Kidney glomerular epithelial cell (primary cell): ENCODE measurements at regions not wholly inside any gene's neighbourhood (a gene's known extent, or its start where the extent isn't known, plus 50 kb on each side); places are given as distances from the start of the nearest gene placed in this dataset.

ENCODE experiments used
- DNase-seq: peaks from one replicate; lab custom pipeline; 2025; lab: John Stamatoyannopoulos, UW

GRCh38 chr16:16790597-16790996 lies 411.7 kb downstream of the NPIPA7 start:
- DNase-seq: no peak

GRCh38 chr16:16791051-16791450 lies 412.1 kb downstream of the NPIPA7 start:
- DNase-seq: no peak

- no peak for DNase-seq
These were observed 418.3 kb downstream of the NPIPA7 start for GRCh38 chr16:16797239-16797638.

GRCh38 chr16:16798504-16798903 lies 419.6 kb downstream of the NPIPA7 start:
- DNase-seq: no peak

GRCh38 chr16:16805809-16806208 lies 426.9 kb downstream of the NPIPA7 start:
- DNase-seq: no peak

- DNase-seq: no peak
These were observed 436.7 kb downstream of the NPIPA7 start for GRCh38 chr16:16815641-16816040.

GRCh38 chr16:16817196-16817595 lies 438.3 kb downstream of the NPIPA7 start:
- DNase-seq: no peak

- no peak for DNase-seq
These were observed 442.3 kb downstream of the NPIPA7 start for GRCh38 chr16:16821261-16821660.

GRCh38 chr16:16828913-16829398 lies 450.0 kb downstream of the NPIPA7 start:
- DNase-seq: no peak

GRCh38 chr16:16830401-16830800 lies 451.5 kb downstream of the NPIPA7 start:
- no peak for DNase-seq

GRCh38 chr16:16830973-16831372 lies 452.0 kb downstream of the NPIPA7 start:
- no peak for DNase-seq

- no peak for DNase-seq
These were observed 454.2 kb downstream of the NPIPA7 start for GRCh38 chr16:16833165-16833564.

GRCh38 chr16:16850274-16850673 lies 471.3 kb downstream of the NPIPA7 start:
- DNase-seq: no peak

GRCh38 chr16:16857012-16857411 lies 478.1 kb downstream of the NPIPA7 start:
- DNase-seq: no peak

- no peak for DNase-seq
These were observed 478.8 kb downstream of the NPIPA7 start for GRCh38 chr16:16857603-16858283.

- DNase-seq: peak; percentile 28
These were observed 482.6 kb downstream of the NPIPA7 start for GRCh38 chr16:16861546-16861945.

GRCh38 chr16:16863672-16864071 lies 484.7 kb downstream of the NPIPA7 start:
- DNase-seq: no peak

GRCh38 chr16:16864536-16864935 lies 485.6 kb downstream of the NPIPA7 start:
- DNase-seq: no peak

GRCh38 chr16:16865374-16865773 lies 486.4 kb downstream of the NPIPA7 start:
- no peak for DNase-seq

- DNase-seq: no peak
These were observed 489.0 kb downstream of the NPIPA7 start for GRCh38 chr16:16867973-16868372.

GRCh38 chr16:16868727-16869126 lies 489.8 kb downstream of the NPIPA7 start:
- DNase-seq: no peak

GRCh38 chr16:16869746-16870145 lies 490.8 kb downstream of the NPIPA7 start:
- no peak for DNase-seq

- DNase-seq: no peak
These were observed 492.3 kb downstream of the NPIPA7 start for GRCh38 chr16:16871196-16871595.

- DNase-seq: no peak
These were observed 498.1 kb downstream of the NPIPA7 start for GRCh38 chr16:16877061-16877460.
